ENCODE measurements at regions not wholly inside any gene's neighbourhood (a gene's known extent, or its start where the extent isn't known, plus 50 kb on each side); places are given as distances from the start of the nearest gene placed in this dataset.

DNA sequence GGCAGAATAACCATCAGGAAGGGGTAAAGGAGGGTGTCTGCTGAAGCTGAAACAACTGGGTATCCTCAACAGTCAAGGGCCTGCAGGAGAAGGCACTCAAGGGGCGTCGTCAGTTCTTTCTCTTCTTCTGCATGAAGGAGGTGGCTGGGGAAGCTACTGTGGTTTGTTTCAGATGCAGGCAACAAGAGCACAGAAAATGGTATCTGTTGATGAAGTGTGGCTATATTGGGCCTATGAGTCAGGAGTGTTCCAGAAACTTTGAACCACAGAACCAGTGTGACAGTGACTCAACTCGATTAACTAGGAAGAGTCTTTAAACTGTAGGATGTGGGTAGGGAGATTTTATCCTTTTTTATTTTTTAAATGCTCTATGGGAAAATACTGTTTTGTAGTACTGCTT lies 686.3 kb downstream of the FGF9 start:
- DNase-seq, result no peak

DNA sequence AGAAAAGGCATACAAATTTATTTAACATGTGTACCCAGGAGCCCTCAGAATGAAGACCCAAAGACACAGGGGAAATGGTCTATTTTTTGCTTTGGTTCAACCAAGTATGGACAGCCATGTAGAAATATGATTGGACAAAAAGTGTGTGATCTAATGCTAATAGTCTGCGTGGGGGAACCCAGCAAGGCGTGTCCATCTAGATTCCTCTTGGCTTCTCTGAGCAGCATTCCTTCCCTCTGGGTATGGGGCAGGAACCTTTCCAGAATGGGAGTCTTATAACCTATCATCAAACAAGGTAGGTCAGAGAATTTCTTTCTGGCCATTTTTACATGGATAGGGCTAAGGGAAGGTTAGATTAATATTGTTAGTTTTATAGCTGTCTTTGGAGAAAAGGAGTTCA lies 698.2 kb downstream of the FGF9 start:
- DNase-seq, result no peak

DNA sequence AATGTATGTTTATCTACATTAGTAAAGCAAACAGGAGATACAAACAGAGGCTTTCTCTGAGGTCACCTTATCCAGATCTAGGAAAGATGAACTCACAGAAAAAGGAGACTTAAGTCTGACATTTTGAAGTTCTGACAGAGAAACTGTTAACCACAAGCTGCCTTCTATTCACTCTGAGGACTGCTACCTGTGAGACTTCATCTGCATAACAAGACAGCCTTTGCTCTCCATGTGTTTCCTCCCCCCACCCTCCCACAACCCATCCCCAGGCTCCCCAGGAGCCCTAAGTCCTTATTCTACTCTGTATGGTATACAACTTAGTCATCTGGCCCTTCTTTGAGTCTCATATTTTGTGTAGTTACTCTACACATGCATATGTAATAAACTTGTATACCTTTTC lies 699.0 kb downstream of the FGF9 start:
- no peak for DNase-seq

DNA sequence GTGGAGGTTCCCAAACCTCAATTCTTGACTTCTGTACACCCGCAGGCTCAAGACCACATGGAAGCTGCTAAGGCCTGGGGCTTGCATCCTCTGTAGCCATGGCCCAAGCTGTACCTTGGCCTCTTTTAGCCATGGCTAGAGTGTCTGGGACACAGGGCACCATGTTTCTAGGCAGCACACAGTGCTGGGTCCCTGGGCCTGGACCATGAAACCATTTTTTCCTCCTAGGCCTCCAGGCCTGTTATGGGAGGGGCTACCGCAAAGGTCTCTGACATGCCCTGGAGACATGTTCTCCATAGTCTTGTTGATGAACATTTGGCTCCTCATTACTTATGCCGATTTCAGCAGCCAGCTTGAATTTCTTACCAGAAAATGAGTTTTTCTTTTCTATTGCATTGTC lies 701.4 kb downstream of the FGF9 start:
- DNase-seq, result no peak

DNA sequence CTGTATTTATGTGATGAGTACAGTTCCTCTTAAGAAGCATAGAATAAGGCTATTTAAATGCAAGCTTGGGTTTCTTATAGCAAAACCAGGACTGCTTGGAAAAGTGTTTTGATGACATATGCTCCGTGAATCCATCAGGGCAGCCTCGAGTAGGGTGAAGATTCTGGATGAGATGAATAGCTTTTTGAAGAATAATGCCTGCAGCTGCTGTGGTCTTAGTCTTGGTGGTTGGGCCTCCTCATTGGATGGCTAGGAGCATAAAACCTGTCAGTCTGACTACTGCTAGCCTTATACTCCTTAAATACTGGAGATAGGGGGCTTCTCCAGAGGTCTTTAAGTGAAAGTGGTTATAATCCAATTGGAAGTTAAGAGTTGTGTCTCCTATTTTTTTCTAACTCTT lies 704.3 kb downstream of the FGF9 start:
- DNase-seq, result no peak

DNA sequence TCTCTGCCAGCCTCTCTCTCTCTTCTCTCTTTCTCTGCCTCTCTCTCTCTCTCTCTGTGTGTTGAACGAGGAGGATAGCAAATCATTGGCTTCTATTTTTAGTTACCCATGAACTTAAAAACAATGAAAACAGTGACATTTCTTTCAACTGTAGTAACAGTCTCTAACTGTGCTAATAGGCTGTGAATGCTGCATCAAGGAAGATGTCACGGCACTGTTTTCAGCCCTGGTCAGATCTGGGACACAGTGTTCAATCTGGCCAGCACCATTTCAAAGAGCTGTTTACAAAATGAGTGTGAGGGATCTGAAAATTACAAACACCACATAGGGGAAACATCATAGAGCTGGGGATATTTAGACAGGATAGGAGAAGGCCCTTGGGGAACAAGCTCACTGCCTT lies 717.0 kb downstream of the FGF9 start:
- no peak for DNase-seq

DNA sequence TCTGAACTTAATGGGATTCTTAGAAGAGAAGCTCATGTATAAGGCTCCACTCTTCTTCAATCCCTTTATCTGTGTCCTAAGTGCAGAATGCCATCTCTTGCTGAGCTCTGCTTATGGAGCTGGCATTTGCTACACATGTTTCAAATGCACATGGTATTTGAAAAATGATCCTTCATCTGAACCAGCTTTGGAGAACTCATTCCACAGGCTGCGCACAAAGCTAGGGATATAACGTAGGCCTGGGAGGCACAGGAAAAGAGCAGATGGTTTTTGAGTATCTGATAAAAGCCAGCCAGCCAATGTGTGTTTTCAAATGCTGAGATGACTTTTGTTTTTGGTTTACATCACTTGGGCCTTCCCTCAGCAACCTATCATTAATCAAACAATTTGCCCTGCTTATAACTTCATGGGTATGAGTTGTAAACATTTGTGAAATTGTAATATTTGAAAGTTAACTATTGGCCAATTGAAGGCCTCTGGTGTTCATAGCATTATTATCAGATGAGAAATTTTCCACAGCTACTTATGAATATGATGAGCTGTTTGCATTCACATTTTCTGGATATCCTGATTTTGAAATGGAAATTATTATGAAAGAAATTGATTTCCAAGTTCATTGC lies 729.0 kb downstream of the FGF9 start:
- DNase-seq, result no peak

DNA sequence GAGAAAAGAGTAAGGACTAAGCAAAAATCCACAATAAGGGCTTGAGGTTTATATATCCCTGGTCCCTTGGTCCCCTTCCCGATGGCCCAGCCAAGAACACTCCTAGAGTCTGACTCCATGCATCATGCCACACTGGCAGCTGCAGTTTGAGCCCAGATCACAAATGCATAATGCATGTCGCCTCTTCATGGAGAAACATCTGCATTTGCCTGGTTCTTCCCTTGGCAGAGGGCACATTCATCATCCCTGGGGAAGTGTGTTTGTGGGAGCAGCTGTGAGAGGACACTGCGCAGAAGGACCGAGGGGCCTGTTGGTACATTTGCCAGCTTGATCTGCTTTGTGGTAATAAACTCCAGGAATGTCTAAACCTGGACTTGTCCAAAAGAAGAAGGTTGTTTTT lies 731.8 kb downstream of the FGF9 start:
- DNase-seq, result no peak

DNA sequence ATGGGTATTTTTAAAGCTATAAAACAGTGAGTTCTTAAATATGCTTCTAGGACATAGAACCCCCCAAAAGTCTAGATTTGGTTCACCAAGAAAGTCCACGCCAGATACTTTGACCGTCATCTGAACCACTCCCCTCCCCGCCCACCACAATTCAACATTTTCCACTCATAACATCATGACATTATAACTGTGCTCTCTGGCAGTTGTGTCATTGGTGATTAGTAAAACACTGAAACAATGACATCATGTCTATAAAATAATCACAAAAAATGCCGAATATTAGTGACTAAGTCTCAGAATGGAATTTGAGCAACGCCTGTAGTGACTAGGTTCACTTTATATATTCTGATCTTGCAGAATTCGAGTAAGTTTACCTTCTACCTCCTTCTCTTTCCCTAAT lies 732.3 kb downstream of the FGF9 start:
- no peak for DNase-seq

DNA sequence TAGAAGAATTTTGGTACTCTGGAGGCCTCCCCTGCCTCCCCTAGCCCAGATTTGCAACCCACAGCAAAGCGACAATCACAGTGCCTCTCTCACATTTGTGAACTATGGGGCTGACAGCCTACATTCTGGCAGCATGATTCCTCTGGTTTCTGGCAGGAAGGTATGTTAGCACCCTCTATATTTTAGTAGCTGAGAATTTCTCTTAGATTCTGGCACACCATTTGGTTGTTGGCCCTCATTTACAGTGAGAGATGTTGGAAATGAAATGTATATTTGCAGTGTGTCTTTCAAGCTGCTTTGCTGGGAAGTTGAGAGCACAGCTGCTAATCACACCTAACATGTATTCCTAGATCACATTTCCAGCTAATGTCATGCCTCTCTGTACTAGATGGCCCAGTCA lies 735.0 kb downstream of the FGF9 start:
- no peak for DNase-seq

DNA sequence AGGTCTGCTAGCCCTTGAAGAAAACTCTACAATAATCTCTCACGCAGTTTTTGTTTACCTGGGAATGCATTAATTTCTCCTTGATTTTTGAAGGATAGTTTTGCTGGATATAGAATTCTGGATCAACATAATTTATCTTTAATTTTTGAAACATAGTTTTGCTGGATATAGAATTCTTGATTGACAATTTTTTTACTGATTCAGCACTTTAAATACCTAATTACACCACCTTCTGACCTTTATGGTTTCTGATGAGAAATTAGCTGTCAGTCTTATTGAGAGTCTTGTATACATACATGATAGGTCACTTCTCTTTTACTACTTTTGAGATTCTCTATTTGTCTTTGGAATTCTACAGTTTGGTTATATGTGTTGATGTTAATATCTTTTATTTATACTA lies 741.6 kb downstream of the FGF9 start:
- DNase-seq, result no peak

DNA sequence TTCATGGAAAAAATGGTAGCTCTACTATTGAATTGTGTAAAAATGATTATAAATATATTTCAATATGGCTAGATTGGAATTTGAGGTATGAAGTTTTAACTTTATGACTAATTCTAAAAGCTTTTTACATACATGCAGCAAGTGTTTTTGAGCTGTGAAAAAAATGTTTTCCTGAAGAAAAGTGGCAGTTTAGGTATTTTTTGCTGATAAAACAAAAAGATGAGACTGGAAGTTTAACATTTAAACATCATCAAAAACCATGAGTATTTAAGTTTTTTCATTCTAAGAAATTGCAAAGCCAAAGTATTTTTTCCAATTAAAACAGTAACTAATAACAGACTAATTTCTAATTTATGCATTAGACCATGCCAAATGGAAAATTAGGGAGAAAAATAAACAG lies 751.1 kb downstream of the FGF9 start:
- DNase-seq, result no peak

DNA sequence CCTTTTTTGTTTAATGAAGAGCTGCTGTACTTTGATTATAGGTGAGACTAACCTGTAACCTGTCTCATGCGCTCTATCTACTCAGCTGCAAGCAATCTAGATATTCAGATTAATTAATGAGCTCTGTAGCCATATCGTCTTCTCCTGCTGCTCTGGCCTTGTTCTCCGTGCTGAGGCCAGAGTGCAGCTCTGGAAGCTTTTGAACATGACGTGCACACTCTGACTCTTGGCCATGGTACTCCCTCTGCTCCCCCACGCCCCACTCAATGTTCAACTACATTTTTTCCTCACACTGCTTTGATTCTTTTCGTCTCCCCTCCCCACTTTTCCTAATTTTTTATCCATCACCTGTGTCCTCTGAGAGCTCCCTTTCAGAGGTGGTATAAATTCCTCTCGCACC lies 751.8 kb downstream of the FGF9 start:
- no peak for DNase-seq

DNA sequence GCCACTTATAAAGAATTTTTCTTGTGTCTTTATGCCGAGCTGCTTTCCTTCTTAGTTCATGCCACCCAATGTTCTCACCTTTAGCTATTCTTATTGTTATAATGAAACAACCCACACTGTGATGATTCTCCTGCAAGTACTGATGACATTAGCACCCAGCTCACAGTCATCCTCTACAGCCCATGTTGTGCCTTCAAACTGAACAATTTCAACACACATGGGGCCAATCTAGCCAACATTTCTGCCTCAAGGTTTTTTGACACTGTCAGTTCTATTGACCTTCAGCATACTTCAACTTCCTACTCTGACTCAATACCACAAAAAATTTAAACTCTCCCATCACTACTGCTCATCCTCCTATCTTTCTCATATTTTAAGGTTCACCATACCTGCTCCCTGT lies 752.4 kb downstream of the FGF9 start:
- DNase-seq, result no peak

DNA sequence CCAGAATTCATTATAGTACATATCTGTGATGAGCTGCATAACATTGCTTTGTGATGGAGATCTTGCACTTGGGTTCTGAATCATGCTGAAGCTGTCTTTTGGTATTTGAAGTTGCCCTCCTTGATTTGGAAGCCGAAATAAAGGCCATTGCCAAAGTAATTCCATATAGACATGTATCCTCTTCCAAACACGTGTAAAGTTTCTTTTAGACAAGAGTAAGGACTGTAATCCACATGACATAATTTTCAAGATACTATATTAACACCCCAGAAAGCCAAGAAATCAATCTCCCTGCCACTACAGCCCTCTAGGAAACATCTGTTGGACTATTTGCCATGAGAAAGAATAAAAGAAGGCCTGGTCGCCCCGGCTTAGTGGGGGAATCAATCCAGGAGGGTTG lies 754.2 kb downstream of the FGF9 start:
- DNase-seq, result no peak

DNA sequence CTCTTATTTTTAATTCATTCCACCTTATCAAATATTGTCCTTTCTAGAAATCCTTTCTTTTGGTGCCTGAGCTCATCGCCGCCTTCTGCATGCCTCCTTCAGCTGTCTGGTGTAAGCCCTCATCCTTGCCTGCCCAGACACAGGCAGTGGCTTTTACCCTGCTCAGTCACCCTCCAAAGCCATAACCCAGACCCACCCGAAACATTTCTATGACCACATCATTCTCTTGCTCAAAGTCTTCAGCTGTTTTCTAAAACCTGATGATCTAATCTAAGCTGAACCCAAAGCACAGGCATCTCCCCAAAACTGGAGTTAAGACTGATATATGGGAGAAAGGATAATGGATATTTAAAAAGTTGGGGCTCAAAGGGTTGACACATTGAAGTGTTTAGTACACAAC lies 753.7 kb upstream of the SGCG start:
- DNase-seq, result no peak

DNA sequence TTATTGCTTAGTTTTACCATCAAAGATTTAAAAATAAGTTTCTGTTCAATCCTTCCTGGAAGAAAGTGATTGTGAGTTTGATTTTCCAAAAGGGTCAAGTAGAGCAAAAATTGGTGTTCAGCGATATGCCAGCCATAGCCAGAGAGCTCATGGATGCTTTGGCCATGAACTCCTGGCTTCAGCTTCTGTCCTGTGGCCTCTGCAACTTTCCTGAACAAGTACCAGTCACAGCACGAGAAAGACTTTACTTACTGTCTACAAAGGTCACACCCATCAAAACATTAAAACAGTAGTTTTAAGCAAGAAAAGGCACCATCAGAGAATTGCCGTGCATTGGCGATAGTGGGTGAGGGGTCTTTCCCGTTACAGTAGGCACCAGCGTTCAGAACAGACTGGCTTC lies 753.0 kb upstream of the SGCG start:
- DNase-seq, result no peak

DNA sequence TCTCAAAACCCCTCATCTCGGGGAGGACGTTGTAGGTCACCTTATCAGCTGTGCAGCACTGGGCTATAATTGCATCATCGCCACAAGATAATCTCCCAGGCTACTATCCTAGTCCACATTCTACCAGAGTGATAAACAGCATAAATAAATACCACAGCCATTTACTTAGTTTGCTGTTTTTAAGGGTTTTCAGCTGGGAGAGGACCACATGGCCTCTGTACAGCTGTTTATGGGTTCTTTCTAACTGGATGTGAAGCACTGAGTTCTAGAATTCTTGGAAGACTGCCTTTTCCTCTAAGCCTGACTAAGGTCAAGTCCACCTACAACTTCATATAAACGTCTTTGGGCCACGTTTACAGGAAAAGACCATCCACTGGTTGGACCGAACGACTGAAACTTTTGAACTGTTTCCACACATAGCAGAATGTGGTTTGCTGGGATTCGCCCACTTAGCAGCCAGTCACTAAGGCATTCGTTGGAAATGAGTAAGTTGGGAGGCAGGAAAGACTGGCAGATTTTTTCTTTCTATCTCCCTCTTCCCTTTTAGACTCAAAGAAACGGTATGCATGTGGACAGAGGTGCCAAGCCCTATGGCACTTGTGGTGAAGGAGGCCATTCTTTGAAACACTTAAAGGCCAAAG lies 752.5 kb upstream of the SGCG start:
- no peak for DNase-seq

DNA sequence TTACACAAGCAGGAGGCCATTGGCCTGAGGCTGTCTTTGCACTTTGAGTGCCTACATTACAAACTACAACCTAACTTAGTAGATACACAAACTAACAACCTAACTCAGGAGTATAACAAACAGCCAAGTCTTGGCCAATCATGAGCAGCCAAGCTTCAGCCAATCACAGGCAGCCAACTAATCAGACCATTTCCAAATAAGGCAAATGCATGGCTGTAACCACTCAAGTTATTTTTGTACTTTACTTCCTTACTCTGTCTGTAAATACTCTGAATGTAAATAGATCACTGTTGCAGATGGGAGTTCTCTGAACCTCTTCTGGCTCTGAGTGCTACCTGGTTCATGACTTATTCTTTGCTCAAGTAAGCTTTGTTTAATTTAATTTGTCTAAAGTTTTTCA lies 748.1 kb upstream of the SGCG start:
- DNase-seq, result no peak

DNA sequence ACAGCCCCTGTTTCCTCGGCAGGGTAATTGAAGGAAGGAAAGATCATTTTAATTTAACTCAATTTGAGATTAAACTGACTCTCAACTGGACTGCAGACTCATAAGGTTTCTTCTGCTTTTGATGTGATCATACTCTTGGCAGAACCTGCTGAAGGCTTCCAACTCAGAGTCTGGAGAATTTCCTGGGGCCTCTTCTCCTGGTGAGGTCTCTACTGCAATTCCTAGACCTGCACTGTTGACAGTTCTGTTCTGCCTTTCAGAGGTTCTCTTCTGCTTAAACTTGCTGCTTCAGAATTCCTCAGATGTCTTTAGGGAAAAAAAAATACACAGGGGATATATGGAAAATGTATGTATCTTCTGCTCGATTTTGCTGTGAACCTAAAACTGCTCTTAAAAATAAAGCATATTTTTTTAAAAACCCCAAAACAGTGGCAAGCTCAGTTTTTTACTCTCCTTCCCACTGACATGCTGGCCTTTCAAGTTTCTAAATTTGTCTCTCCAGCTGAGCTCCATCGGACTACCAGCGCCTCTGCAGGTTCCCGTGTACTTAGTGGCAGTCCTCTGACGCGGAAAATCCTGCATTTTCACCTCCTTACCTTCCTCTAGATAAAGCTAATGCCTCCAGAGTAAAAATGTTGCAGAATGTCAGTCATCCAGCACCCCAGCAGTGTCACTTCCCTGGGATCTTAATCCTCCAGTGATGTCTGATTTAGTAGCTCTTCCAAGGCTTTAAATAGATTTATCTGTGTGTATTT lies 733.5 kb upstream of the SGCG start:
- DNase-seq, result no peak

DNA sequence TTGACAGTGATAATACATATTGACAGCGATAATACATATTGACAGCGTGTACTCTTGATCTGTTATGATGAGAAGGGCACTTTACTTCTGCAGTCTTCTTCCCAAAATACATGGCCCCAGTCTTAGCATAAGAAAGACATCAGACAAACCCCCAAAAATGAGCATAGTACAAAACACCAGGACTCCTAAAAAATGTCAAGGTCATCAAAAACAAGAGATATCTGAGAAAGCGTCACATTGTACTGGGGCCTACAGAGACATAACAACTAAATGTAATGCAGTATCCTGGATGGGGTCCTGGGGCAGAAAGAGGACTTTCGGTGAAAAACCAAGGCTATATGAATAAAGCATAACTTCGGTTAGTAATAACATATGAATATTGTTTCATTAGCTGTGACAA lies 731.5 kb upstream of the SGCG start:
- DNase-seq, result no peak

DNA sequence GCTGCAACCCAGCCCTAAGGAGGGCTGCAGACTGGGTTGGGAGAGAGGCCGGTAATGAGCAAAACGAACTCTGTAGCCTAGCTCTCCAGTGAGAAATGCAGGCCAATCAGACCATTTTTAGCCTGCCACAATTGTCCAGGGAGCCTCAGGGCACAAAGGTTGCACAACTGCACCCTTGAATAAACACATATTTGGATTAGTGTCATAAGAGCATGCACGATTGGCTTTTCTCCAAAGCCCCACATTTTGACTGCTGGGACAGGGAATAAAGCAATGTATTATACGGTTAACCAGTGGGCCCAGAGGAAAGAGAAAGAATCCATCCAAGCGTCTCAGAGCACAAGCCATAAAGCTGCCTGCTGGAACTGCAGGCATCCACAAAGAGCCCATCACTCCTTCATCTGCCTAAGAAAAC lies 729.4 kb upstream of the SGCG start:
- DNase-seq, result peak; percentile 73

DNA sequence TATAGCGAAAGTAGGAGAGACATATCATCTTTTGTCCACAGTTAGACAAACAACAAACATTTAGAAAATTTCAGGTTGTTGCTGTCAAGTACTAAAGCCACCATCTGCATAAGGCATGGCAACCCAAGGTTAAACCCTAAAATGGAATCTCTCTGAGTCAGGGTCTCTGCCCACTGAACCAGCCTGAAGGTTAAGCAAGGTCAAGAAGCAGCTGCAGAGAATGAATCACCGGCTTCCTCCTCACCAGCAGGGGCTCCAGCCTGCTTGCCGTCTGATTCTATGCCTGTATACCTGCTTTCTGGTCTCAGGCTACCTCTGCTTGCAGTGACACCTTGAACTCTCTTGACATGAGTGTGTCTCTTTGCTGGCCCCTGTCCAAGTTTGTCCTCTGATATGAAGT lies 726.2 kb upstream of the SGCG start:
- DNase-seq, result no peak

DNA sequence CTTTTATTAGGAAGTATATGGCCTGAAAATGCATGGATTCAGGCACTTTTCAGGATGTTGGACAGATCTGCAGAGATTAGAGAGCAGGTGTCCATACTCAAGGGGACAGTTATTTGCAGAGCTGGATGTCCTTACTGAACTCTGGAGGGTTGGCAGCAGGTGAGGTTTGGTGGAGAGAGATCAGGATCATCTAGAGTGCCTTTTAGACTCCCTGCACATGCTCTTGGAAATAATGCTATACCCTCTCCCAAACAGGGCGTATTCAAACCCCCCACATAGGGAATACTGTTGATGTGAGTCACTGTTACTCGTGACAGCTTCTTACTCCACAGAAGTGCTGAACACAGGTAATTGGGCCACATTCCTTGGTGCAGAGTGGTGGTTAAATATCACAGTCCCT lies 725.7 kb upstream of the SGCG start:
- DNase-seq, result no peak

Measured in DMS79 (cell line).